ENCODE measurements at regions not wholly inside any gene's neighbourhood (a gene's known extent, or its start where the extent isn't known, plus 50 kb on each side); places are given as distances from the start of the nearest gene placed in this dataset.

- POLR2A ChIA-PET: interaction anchor here (1.1 kb wide), 1 partner anchor 11 kb away, joined by 5 read pairs; no protein-coding TSS in a partner anchor
- Histone ChIP-seq H3K27ac (ENCODE audit: low read depth in 1 of 2, low read length in 2 of 2) (no peak overlapping the region), H3K9me3 (ENCODE audit: control insufficient read depth in 1 of 2, insufficient read depth in 1 of 2, low read length in 2 of 2) (no peaks in the 10 kb centered on the region), H3K27me3 (ENCODE audit: control insufficient read depth in 1 of 2, insufficient read depth in 2 of 2, low read length in 2 of 2) (no peaks in the 10 kb centered on the region), H3K36me3 (ENCODE audit: insufficient read depth, low read length) (no peaks in the 10 kb centered on the region), H3K4me3 (ENCODE audit: low read length) (no peak overlapping the region), H3K4me1 (ENCODE audit: insufficient read depth, low read length) (peaks cover 15% of the 10 kb centered on the region)
- no peak for TF ChIP-seq CTCF (IDR thresholded peaks at IDR 0.05)
- no peaks in the 10 kb centered on the region for H3K27me3 Mint-ChIP-seq
- intact Hi-C loops (cut with DNase I, micrococcal nuclease): no loop called here
- CTCF ChIA-PET: no interaction called here
- no peak overlapping the region for H3K4me3 Mint-ChIP-seq
- no peak overlapping the region for H3K27ac Mint-ChIP-seq
- DNase-seq (no peak), ATAC-seq (ENCODE audit: poor library complexity) (no peak)
- no peaks in the 10 kb centered on the region for H3K9me3 Mint-ChIP-seq
- H3K36me3 Mint-ChIP-seq (ENCODE audit: low read depth): no peaks in the 10 kb centered on the region
- peaks cover 41% of the 10 kb centered on the region for H3K4me1 Mint-ChIP-seq (ENCODE audit: low read depth)
Observed at GRCh38 chr13:40383132-40383531, 283.3 kb downstream of the FOXO1 start.

- no peaks in the 10 kb centered on the region for H3K27me3 ChIP-seq (ENCODE audit: control insufficient read depth in 1 of 2, insufficient read depth in 2 of 2, low read length in 2 of 2)
- no peak for TF ChIP-seq CTCF (IDR thresholded peaks at IDR 0.05)
- Mint-ChIP-seq H3K27ac (no peak overlapping the region), H3K36me3 (ENCODE audit: low read depth) (no peaks in the 10 kb centered on the region), H3K27me3 (no peaks in the 10 kb centered on the region), H3K9me3 (no peaks in the 10 kb centered on the region), H3K4me3 (no peak overlapping the region), H3K4me1 (ENCODE audit: low read depth) (peaks cover 46% of the 10 kb centered on the region)
- intact Hi-C loops (cut with DNase I, micrococcal nuclease): no loop called here
- peak in 1 of 14 experiments; percentile 14 for DNase-seq
- no peaks in the 10 kb centered on the region for H3K36me3 ChIP-seq (ENCODE audit: insufficient read depth, low read length)
- ChIA-PET CTCF (no interaction called here), POLR2A (interaction anchor here (1.1 kb wide), 1 partner anchor 12 kb away, joined by 5 read pairs; no protein-coding TSS in a partner anchor)
- ATAC-seq (ENCODE audit: poor library complexity): no peak
- no peaks in the 10 kb centered on the region for H3K9me3 ChIP-seq (ENCODE audit: control insufficient read depth in 1 of 2, insufficient read depth in 1 of 2, low read length in 2 of 2)
- no peak overlapping the region for H3K4me3 ChIP-seq (ENCODE audit: low read length)
- H3K4me1 ChIP-seq (ENCODE audit: insufficient read depth, low read length): peaks cover 22% of the 10 kb centered on the region
- H3K27ac ChIP-seq (ENCODE audit: low read depth in 1 of 2, low read length in 2 of 2): no peak overlapping the region
Observed at GRCh38 chr13:40383885-40384284, 282.6 kb downstream of the FOXO1 start.

GRCh38 chr13:40384976-40385857 is 281.2 kb downstream of the FOXO1 start:
- DNase-seq: no peak
- Histone ChIP-seq H3K4me3 (ENCODE audit: low read length) (no peak overlapping the region), H3K36me3 (ENCODE audit: insufficient read depth, low read length) (no peaks in the 10 kb centered on the region), H3K27me3 (ENCODE audit: control insufficient read depth in 1 of 2, insufficient read depth in 2 of 2, low read length in 2 of 2) (no peaks in the 10 kb centered on the region), H3K9me3 (ENCODE audit: control insufficient read depth in 1 of 2, insufficient read depth in 1 of 2, low read length in 2 of 2) (no peaks in the 10 kb centered on the region), H3K27ac (ENCODE audit: low read depth in 1 of 2, low read length in 2 of 2) (no peak overlapping the region), H3K4me1 (ENCODE audit: insufficient read depth, low read length) (peaks cover 35% of the 10 kb centered on the region)
- intact Hi-C loops (cut with DNase I, micrococcal nuclease): loop anchor here in 1 of 2 experiments (5.0 kb wide), 3 partner anchors 52 to 277 kb away; no protein-coding TSS in a partner anchor
- H3K36me3 Mint-ChIP-seq (ENCODE audit: low read depth): no peaks in the 10 kb centered on the region
- H3K4me1 Mint-ChIP-seq (ENCODE audit: low read depth): peaks cover 47% of the 10 kb centered on the region
- H3K4me3 Mint-ChIP-seq: no peak overlapping the region
- CTCF ChIA-PET: no interaction called here
- POLR2A ChIA-PET: interaction anchor here (0.7 kb wide), 1 partner anchor 177 kb away, joined by 3 read pairs; no protein-coding TSS in a partner anchor
- no peaks in the 10 kb centered on the region for H3K9me3 Mint-ChIP-seq
- no peaks in the 10 kb centered on the region for H3K27me3 Mint-ChIP-seq
- no peak for ATAC-seq (ENCODE audit: poor library complexity)
- H3K27ac Mint-ChIP-seq: peak overlapping the region; percentile 13
- no peak for TF ChIP-seq CTCF (IDR thresholded peaks at IDR 0.05)
